Inflammatory macrophage (primary cell): ENCODE measurements at regions not wholly inside any gene's neighbourhood (a gene's known extent, or its start where the extent isn't known, plus 50 kb on each side); places are given as distances from the start of the nearest gene placed in this dataset.
"Not testable (repeated sequence)": the region's sequence is repeated elsewhere in the genome, so short reads cannot be mapped to it uniquely, and the experiment has no call there.

Experiments
- DNase-seq, 2 donors: peaks; one replicate each; pipeline ENCODE4 v3.0.0-alpha.2; 2020 to 2022

DNA sequence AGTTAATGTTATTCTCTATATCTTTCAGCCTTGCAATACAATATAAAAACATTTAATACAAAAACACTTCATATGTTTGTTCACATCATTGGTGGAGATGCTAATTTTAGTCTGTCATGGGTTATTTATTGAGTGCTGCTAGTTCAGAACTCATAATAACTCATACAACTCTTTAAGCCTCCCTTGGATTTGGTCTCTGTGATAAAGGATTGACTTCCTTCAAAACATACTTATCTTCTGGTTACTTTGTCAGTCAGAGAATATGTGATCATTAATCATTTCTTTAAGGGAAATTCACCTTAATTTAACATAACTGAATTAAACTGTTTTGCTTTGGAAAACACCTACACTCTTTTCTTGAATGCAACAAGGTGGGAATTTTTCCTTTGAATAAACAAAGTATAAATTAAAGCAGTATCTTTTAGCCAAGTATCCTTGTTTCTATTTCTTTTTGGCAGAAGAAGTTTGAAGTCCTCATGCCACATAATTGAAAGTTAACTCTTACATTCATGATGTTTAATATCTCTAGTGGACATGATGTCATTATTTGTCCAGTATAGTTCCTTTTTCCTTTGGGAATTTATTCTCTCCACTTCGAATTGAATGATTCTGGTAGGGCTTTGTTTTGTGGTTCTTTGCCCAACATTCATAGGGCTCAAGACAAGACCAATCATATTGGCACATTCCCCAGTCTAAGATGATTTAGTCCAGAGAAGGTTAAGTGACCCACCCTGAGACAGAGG, 133.2 kb upstream of the CENPW start:
- no peak for DNase-seq

DNA sequence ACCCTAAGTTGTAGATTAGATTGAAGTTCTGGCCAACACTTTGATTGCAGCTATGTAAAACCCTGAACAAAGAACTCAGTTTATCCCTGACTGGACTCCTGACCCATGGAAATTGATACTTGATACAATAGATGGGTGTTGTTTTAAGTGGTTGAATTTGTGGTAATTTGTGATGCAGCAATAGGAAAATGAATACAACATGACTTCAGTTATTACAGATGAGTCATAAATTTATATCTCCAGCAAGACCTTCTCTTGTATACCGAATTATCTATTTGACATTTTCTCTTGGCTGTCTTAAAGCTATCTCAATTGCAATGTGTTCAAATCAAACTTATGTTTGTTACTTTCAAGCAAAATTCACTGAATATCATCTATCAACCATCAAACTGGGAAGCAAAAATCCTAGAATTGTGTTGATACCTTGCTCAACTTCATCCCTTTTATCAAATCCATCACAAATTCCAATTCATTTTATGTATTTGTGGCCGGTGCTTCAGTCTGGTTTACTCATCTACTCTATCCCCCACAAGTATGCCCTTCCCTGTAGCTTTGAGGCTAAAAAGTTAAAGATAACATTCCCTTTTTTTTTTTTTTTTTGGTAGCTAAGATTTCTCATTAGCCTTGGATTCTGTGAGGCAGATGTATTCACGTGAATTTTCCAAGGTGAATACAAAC, 129.4 kb upstream of the CENPW start:
- no peak for DNase-seq

DNA sequence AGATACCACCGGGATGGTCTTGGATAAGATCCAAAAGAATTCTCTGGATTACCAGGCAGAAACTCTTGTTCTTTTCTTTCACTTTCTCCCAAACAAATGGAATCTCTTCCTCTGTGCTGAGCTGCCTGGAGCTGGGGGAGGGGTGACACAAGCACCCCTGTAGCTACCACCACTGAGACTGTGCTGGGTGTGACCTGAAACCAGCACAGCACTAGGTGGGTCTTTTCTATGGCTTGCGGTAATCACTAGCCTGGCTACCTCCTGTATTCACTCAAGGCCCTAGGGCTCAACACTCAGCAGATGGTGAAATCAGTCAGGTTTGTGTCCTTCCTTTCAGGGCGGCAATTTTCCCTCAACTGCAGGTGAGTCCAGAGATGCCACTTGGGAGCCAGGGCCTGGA, 122.4 kb upstream of the CENPW start:
- DNase-seq: no peak

DNA sequence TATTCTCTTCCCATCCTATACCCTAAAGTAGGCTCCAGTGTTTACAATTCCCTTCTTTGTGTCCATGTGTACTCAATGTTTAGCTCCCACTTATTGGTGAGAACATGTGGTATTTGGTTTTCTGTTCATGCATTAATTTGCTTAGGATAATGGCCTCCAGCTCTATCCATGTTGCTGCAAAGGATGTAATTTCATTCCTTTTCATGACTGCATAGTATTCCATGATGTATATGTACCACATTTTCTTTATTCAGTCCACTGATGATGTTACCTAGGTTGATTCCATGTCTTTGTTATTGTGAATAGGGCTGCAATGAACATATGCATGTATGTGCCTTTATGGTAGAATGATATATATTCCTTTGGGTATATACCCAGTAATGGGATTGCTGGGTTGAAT, 119.0 kb upstream of the CENPW start:
- not testable (repeated sequence) for DNase-seq

DNA sequence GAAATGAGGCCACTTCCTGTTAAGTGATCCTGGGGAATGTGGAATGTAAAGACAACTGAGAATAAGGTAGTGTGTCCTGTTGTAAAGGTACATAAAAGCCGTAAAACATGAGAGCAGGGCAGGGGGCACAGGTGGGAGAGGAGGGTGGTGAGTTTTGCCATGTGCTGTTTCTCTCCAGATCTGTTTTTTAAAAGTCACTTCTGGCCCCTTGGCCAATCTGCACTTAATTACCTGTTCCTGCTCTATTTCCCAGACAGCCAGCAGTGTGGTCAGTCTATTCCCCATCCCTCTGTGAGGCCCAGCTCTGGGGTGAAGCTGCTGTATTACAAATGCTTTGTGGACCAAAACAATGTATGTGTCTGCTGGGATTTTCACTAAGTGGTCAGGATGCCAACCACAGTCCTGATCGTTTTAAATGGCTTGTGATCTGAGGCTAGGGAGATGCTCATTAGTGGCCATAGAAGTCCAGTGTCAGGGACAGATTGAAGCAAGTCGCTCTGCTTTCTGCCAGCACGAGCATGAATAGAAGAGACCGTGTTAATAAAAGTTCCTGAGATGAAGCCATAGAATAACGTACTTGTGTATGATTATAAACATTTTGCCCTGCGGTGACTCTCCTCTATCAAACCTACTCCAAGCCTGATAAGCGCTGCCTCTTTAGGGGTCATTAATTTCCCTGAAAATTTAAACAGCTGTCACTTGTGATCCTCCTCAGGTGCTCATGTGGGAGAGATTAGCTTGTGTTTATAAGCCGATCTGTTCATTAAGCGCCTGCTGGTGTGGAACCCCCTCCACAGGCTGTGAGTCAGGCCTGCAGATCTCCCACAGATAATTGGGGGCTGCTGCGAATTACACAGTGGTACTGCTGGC, 111.8 kb upstream of the CENPW start:
- no peak for DNase-seq

DNA sequence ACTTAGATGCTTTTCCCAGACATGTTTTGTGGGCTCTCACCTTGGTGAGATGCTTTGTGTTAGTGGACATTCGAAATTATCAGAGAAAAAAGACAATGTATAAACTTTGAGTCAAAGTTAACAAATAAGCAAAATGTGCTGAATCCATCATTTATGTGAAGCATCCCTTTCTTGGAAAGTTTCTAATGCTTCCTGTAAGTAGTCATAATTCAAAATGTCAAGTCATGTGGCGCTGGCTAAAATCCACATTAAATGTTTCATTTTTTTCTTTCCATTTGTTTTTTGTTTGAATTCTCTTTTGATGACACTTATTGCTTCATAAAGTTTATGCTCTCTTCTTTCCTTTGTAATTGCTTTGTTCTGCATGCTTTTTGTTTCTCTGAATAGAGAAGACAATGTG, 107.2 kb upstream of the CENPW start:
- DNase-seq: no peak

DNA sequence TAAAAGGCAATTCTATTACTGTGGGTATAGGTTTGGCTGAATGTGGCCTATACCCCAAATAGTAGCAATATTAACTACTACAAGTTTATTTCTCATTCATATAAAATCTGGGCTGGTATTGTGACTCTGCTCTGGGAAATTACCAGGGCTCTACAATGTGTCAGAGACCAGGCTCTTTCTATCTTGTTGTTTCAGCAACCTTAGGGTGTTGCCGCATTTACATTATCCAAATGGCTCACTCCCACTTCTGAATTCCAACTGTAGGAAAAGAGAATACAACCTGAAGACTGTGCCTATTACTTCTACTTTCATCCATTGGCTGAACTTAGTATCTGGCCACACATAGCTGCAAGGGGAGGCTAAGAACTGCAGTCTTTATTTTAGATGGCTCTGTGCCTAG, 106.7 kb upstream of the CENPW start:
- DNase-seq: no peak

DNA sequence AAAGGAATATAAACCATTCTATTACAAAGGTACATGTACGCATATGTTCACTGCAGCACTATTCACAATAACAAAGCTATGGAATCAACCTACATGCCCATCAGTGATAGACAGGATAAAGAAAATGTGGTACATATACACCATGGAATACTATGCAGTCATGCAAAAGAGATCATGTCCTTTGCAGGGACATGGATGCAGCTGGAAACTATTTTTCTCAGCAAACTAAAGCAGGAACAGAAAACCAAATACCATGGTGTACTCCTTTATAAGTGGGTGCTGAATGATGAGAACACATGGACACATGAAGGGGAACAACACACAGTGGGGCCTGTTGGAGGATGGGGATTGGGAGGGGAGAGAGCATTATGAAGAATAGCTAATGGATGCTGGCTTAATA, 104.6 kb upstream of the CENPW start:
- no peak for DNase-seq

DNA sequence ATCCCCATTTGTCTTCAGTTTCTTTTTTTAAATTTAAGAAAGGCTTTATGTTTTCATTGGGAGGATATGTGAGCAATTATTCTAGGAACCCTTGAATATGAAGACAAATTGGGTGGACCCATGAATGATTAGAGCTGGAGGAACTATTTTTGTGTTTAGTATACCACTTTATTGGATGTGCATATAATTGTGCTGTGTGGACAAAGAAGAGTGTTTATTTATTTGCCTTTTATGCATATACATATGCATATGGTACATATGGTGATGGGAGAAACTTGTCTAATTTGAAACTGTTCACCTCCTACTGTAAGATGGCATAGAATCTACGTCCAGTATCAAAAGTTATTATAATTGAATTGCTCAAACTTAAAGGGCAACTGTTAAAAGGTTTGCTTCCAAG, 94.8 kb upstream of the CENPW start:
- DNase-seq: no peak

DNA sequence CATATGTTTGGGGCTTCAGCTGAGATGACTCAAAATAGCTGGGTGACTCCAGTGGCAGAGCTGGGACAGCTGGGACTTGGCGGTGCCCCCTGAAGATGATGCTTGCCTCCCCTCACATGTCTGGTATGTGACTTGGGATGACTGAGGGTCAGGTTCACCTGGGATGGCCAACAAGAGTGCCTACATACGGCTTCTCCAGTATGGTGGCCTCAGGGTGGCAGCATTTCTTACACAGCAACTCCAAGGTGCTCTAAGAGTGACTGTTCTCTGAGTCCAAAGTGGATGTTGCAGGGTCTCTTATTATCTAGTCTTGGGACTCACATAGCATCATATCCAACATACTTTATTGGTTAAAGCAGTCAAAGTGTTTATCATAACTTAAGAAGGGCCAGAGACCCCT, 87.8 kb upstream of the CENPW start:
- no peak for DNase-seq

DNA sequence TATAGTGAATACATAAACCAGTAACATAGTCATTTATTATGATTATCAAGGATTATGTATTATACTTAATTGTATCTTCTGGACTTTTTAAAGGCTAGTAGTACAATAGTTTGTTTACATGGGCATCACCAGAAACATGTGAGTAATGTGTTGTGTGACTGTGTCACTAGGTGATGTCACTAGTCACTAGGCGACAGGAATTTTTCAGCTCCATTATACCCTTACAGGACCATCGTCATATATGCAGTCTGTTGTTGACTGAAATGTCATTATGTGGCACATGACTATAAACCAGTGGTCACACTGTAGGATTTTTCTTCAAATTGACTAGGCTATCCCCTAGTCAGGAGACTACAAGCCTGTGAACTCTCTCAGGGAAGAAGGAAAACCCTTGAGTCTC, 86.5 kb upstream of the CENPW start:
- no peak for DNase-seq

DNA sequence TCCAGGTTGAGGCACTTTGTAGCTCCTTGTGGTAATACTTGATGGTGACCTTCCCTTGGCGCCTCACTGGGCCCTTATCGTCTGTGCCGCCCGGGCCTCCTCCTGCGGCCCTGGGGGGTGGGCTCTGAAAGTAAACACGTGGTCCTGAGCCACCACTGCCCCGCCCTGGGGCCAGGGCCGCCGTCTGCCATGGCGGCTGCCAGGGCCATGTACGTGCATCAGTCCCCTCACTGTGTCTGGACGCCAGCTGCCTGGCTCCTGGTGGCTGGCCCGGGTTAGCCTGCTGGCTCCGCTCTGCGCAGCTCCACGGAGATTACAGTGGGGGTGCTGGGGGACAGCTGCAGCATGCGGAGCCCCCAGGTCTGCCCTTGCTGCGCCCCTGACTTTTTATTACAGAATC, 81.8 kb upstream of the CENPW start:
- DNase-seq: no peak

DNA sequence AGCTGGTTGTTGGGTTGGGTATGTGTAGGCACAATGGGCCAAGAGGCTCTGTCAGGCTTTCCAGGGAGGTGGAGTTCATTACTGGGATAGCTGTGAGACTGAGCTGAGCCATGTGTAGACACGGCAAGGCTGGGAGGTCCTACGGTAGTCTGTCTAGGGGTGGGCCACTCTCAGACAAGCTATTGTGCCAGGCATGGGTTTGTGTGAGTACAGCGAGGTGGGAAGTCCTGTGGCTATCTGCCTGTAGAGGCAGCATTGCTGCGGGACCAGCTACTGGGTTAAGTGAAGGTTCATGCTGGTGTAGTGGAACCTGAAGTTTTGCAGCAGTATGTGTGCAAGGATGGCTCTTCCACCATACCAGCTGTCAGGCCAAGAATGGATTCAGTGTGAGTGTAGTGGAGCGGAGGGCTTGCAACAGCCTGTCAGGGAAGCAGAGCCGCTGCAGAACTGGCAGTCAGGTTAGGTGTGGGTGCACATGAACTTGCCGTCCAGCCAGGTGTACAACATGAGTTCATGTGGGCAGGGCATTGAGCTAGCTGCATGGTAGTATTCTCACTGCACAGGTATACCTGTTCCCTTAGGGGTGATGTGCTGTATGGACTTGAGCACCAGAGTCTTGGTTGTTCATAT, 78.0 kb upstream of the CENPW start:
- DNase-seq: no peak

DNA sequence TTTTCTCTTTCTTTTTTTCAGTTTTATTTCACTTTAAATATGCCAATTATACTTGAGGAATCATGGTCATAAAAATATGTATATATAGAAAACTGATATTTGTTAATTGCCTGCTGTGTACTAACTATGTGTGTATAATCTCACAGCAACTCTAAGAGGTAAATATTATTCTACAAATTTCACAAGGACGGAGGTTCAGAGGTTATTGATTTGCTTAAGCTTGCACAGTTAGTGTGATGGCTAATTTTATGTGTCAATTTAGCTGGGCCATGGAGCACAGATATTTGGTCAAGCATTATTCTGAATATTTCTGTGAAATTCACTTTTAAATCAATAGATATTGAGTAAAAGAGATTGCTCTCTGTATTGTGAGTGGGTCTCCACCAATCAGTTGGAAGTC, 75.7 kb upstream of the CENPW start:
- DNase-seq: no peak

DNA sequence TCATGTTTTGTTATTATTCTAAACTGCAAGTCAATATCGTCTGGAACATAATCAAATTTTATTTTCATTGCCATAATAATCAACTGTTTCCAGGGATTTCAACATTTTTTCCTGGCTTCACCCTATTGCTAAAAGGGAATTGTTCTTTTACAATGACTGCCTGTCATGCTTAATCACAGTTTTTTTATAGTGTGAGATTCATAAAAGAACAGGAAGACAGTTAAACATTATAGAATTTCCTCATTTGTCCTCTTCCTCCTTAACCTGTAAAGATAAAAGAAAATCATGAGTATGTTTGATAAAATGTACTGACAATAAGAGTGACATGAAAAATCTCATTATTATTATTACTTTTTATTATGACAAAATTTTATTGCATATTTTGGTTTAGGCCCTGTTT, 73.3 kb upstream of the CENPW start:
- DNase-seq: no peak

DNA sequence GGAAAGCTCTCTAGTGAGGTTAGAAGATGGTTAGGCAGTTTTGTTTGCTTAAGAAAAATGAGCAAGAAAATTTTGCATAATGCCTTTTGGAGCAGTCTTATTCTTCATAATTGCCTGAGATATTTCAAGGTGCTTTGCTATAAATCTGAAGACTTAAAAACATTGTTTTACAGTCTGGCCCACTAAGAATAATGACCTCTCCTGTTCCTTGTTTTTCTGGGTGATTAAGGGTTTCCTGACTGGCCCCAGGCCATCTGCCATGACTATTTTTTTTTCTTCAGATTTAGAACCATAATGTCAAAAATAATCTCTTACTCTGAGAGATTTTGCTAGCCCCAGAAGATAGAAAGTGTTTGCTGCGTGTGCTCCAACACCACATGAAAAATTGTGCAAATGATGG, 72.3 kb upstream of the CENPW start:
- DNase-seq: no peak

DNA sequence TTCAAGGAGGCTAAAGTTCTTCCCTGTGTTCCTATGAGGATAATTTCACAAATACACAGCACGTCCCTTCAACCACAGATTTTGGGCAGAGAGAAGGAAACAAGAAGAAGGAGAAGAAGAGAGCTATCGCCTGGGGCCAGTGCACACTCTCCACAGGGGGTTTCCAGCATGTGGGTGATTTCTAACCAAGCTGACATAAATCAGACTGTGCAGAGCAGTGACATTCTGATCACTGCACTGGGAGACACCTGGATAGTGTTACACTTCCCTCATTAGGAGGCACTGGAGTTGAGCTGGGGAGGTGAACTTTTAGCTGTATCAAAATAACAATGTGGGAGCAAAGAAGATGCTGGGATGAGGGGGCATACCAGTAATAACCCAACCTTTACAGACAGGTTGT, 71.8 kb upstream of the CENPW start:
- DNase-seq: no peak

DNA sequence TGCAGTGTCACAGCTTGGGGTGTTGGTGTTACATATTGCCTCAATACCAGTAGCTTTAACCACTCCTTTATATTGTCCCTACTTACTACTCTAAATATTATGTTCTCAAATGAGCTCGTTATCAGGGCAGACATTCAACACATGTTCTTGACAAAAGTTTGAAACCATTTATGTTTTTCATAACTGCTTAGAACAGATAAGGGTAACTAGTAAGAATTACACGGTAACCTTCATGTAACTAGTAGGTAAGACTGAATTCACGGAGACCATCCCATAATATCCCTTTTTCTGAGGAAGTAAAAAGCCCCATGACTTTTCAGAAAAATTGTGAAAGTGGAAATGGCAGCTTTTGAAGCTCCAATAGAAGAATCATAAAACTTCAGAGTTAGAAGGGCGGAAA, 59.6 kb upstream of the CENPW start:
- no peak for DNase-seq

DNA sequence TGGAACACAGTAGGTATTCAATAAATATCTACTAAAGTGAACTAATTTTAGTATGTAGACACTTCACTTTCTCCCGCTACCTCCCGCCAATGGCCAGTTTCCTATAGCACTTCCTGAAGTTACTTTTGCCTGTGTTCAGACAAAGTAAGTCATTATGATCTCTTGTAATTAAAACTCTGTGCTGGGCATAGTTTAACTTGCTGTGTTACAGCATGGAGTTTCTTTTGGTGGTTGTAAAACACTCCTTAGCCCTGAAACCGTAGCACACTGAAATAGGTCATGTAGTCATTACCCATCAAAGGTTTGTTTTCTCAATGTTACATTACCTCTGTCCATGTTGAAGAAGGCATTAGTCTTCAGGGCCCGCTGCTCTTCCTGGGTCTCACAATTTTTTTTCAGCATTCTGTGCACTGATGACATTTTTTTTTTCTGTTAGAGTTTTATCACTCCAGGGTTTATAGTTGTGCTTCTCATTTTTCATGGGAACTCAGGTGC, 54.0 kb upstream of the CENPW start:
- no peak for DNase-seq
